22Rv1 (cell line): ENCODE measurements at regions not wholly inside any gene's neighbourhood (a gene's known extent, or its start where the extent isn't known, plus 50 kb on each side); places are given as distances from the start of the nearest gene placed in this dataset.
A peak's percentile ranks its signal among the peaks of the same experiment; 100 is the strongest.

ENCODE experiments used
- H3K27ac ChIP-seq: fragments of 450-650 bp; 2 replicates; pipeline ENCODE4 v1.5.1; 2017
- ZFX ChIP-seq: fragments of 450-650 bp; IDR thresholded peaks from 2 replicates; pipeline ENCODE4 v1.6.1; 2017; ENCODE audit warnings: antibody characterized with exemption, borderline replicate concordance
- TF ChIP-seq, protein P1 (sequence below): fragments of 450-650 bp; IDR thresholded peaks from 2 replicates; pipeline ENCODE4 v1.5.1; 2017; ENCODE audit warnings: mild to moderate bottlenecking

DNA sequence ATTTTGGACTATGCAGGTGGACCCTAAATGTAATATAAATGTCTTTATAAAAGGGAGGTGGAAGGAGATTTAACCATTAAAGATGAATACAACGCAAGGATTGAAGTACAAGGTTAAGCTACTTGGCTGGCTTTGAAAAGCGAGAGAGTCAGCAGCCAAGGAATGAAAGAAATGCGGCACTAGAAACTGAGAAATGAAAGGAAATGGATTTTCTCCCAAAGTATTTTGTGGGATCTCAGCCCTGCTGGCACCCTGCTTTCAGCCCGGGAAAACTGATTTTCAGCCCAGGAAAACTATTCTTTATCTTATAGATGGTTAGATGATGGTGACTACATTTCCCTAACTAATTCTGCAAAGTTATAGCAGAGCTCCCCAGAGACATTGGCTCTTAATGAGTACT is 1349.6 kb upstream of the C9orf72 start:
- TF ChIP-seq, protein P1, sequence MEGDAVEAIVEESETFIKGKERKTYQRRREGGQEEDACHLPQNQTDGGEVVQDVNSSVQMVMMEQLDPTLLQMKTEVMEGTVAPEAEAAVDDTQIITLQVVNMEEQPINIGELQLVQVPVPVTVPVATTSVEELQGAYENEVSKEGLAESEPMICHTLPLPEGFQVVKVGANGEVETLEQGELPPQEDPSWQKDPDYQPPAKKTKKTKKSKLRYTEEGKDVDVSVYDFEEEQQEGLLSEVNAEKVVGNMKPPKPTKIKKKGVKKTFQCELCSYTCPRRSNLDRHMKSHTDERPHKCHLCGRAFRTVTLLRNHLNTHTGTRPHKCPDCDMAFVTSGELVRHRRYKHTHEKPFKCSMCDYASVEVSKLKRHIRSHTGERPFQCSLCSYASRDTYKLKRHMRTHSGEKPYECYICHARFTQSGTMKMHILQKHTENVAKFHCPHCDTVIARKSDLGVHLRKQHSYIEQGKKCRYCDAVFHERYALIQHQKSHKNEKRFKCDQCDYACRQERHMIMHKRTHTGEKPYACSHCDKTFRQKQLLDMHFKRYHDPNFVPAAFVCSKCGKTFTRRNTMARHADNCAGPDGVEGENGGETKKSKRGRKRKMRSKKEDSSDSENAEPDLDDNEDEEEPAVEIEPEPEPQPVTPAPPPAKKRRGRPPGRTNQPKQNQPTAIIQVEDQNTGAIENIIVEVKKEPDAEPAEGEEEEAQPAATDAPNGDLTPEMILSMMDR, result no peak
- TF ChIP-seq ZFX, result no peak
- no peak overlapping the region for H3K27ac ChIP-seq

DNA sequence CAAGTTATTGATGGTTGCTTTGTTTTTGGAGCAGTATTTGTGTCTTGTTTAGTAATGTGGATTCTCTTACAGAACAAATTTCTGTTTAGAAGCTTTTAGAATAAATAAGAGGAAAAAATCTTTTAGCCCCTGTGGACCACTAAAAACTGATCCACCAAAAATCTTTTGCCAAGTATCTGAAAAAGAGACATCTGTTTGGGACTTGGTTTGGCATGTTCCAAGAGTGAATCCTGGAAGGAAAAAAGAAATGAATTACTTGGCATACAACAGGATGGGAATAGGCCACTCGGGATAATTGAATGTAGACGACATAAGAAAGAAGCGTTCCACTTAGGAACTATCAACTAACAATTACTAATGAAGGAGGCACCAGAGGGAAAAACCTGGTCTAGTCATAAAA is 1350.1 kb upstream of the C9orf72 start:
- no peak for TF ChIP-seq ZFX
- TF ChIP-seq, protein P1, result no peak
- no peak overlapping the region for H3K27ac ChIP-seq

DNA sequence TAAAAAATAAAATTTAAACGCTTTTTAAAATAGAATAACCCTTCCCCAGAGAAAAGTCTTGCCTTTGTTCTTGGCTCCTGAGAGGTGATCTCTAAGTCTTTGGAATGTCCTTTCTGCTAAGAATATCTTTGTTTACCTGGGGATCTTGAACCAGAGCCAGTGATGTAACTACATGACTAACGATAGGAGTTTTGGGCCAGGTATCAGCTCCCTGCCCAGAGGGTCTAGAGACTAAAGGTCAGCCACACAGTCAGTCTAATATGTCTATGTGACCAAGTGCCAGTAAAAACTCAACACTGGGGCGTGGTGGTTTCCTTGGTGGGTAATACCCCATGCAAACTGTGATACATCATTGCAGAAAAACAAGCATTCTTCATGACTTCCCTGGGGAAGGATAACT is 1351.9 kb upstream of the C9orf72 start:
- TF ChIP-seq, protein P1, result no peak
- no peak for TF ChIP-seq ZFX
- H3K27ac ChIP-seq, result no peak overlapping the region

DNA sequence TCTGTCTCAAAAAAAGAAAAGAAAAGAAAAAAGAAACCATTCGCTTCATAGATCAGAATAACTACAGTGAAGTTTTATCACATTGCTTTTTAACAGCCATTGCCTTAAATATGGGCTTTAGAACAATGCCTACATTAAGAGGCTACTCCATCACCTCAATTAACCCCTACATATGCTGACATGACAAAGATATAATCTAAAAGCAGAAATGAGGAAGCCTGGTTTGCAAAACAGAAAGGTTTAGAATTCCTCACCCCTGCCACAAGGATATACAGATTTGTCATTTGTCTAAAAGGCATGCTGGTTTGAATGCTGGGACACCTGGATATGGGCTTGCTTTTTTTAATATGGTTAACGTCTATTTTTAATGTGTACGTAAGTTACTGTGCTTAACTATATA is 1353.0 kb upstream of the C9orf72 start:
- no peak overlapping the region for H3K27ac ChIP-seq

GRCh38 chr9:28927691-28928090 is 1354.4 kb upstream of the C9orf72 start:
- H3K27ac ChIP-seq, result peak overlapping the region; percentile 47
- TF ChIP-seq, protein P1, result no peak
- TF ChIP-seq ZFX, result no peak

More for the DNA sequence above, 1353.0 kb upstream of the C9orf72 start:
- TF ChIP-seq, protein P1, result no peak
- no peak for TF ChIP-seq ZFX

- TF ChIP-seq, protein P1, result no peak
- TF ChIP-seq ZFX, result no peak
- H3K27ac ChIP-seq, result 0 out of 2 replicates have a peak overlapping the region, but pooled peaks have one; percentile 47
Observed at GRCh38 chr9:28929433-28929832, 1356.2 kb upstream of the C9orf72 start.

- TF ChIP-seq, protein P1, result no peak
- TF ChIP-seq ZFX, result no peak
Observed at GRCh38 chr9:28930766-28931165, 1357.5 kb upstream of the C9orf72 start.

More at GRCh38 chr9:28930766-28931165, 1357.5 kb upstream of the C9orf72 start:
- H3K27ac ChIP-seq, result no peak overlapping the region
